ENCODE measurements at regions not wholly inside any gene's neighbourhood (a gene's known extent, or its start where the extent isn't known, plus 50 kb on each side); places are given as distances from the start of the nearest gene placed in this dataset.
"Not testable (repeated sequence)": the region's sequence is repeated elsewhere in the genome, so short reads cannot be mapped to it uniquely, and the experiment has no call there.

- no peak for DNase-seq
These were observed 241.1 kb upstream of the TBX18 start for GRCh38 chr6:85005494-85005893.

GRCh38 chr6:85004361-85004995 lies 240.1 kb upstream of the TBX18 start:
- no peak for DNase-seq

GRCh38 chr6:85002847-85003246 lies 238.4 kb upstream of the TBX18 start:
- DNase-seq: no peak

GRCh38 chr6:85000001-85000400 lies 235.6 kb upstream of the TBX18 start:
- DNase-seq: no peak

- no peak for DNase-seq
These were observed 233.8 kb upstream of the TBX18 start for GRCh38 chr6:84998223-84998622.

- not testable (repeated sequence) for DNase-seq
These were observed 224.4 kb upstream of the TBX18 start for GRCh38 chr6:84988766-84989165.

- DNase-seq: not testable (repeated sequence)
These were observed 221.1 kb upstream of the TBX18 start for GRCh38 chr6:84985490-84985889.

- no peak for DNase-seq
These were observed 215.1 kb upstream of the TBX18 start for GRCh38 chr6:84979541-84979940.

- no peak for DNase-seq
These were observed 212.9 kb upstream of the TBX18 start for GRCh38 chr6:84977363-84977705.

- DNase-seq: no peak
These were observed 212.3 kb upstream of the TBX18 start for GRCh38 chr6:84976526-84977362.

- DNase-seq: no peak
These were observed 210.9 kb upstream of the TBX18 start for GRCh38 chr6:84975316-84975715.

- no peak for DNase-seq
These were observed 209.2 kb upstream of the TBX18 start for GRCh38 chr6:84973606-84974005.

- DNase-seq: no peak
These were observed 203.6 kb upstream of the TBX18 start for GRCh38 chr6:84967965-84968364.

- no peak for DNase-seq
These were observed 203.0 kb upstream of the TBX18 start for GRCh38 chr6:84967389-84967788.

GRCh38 chr6:84953111-84953755 lies 188.8 kb upstream of the TBX18 start:
- no peak for DNase-seq

GRCh38 chr6:84944926-84945325 lies 180.5 kb upstream of the TBX18 start:
- DNase-seq: not testable (repeated sequence)

GRCh38 chr6:84943905-84944304 lies 179.5 kb upstream of the TBX18 start:
- DNase-seq: no peak

- not testable (repeated sequence) for DNase-seq
These were observed 177.2 kb upstream of the TBX18 start for GRCh38 chr6:84941609-84942008.

- DNase-seq: no peak
These were observed 164.8 kb upstream of the TBX18 start for GRCh38 chr6:84929212-84929611.

- DNase-seq: no peak
These were observed 163.2 kb upstream of the TBX18 start for GRCh38 chr6:84927551-84927950.

GRCh38 chr6:84926189-84927155 lies 162.1 kb upstream of the TBX18 start:
- DNase-seq: no peak

GRCh38 chr6:84921891-84922290 lies 157.5 kb upstream of the TBX18 start:
- no peak for DNase-seq

- no peak for DNase-seq
These were observed 155.6 kb upstream of the TBX18 start for GRCh38 chr6:84920021-84920420.

All from stimulated activated CD4-positive, alpha-beta T cell treated with anti-CD3 and anti-CD28 coated beads, Interleukin-2, amount 100 ng/mL, for 24 hours (primary cell).